Breast epithelium (tissue), 4 donors: ENCODE measurements at regions not wholly inside any gene's neighbourhood (a gene's known extent, or its start where the extent isn't known, plus 50 kb on each side); places are given as distances from the start of the nearest gene placed in this dataset.

Experiments used
- DNase-seq, 2 donors: peaks; one replicate each; pipeline ENCODE4 v3.0.0-alpha.2; 2019; ENCODE audit warnings: low spot score in 2 of 2
- H3K27ac ChIP-seq, 2 donors: fragments of 200-600 bp; sonication (generic) in 1 of 2; one replicate each; pipeline ENCODE4 v1.5.1; 2016 to 2019; ENCODE audit warnings: mild to moderate bottlenecking in 1 of 2
- H3K27me3 ChIP-seq, 2 donors: fragments of 200-600 bp; sonication (generic) in 1 of 2; one replicate each; pipeline versions ENCODE4 v1.5.1 to v1.6.0; 2017 to 2019; ENCODE audit warnings: control low read depth in 1 of 2, mild to moderate bottlenecking in 1 of 2
- H3K36me3 ChIP-seq: fragments of 200-600 bp; one replicate; pipeline ENCODE4 v1.5.1; 2019
- H3K4me1 ChIP-seq, 2 donors: fragments of 200-600 bp; sonication (generic); one replicate each; pipeline ENCODE4 v1.5.1; 2016 to 2019; ENCODE audit warnings: control low read depth in 1 of 2
- H3K4me3 ChIP-seq, 3 donors: fragments of 200-600 bp; sonication (generic); 1 replicate in 2 of 3; 2 replicates in 1 of 3; pipeline ENCODE4 v1.5.1; 2016 to 2019; ENCODE audit warnings: mild to moderate bottlenecking in 3 of 3, moderate library complexity in 2 of 3
- H3K9me3 ChIP-seq, 2 donors: fragments of 200-600 bp; sonication (generic) in 1 of 2; one replicate each; pipeline ENCODE4 v1.5.1; 2016 to 2019; ENCODE audit warnings: control low read depth in 1 of 2
- POLR2A ChIP-seq: fragments of 450-650 bp; IDR thresholded peaks from one replicate; pipeline ENCODE4 v1.6.1; 2016; ENCODE audit warnings: antibody characterized with exemption, mild to moderate bottlenecking, moderate library complexity
- POLR2AphosphoS5 ChIP-seq, 3 donors: sonication (generic); formaldehyde crosslinking; IDR thresholded peaks; one replicate each; pipeline ENCODE4 v1.6.1; 2017; ENCODE audit warnings: antibody characterized with exemption in 3 of 3
- intact Hi-C: fragments of 100-400 bp; cut with DNase I; formaldehyde crosslinking; loops from one replicate; pipeline ENCODE4 v1.15.1; 2023; ENCODE audit warnings: low total_unique reads
- TF ChIP-seq, protein P1 (sequence below), 3 donors: fragments of 450-650 bp; IDR thresholded peaks; one replicate each; pipeline ENCODE4 v1.5.1; 2016 to 2017; ENCODE audit warnings: antibody characterized with exemption in 3 of 3, mild to moderate bottlenecking in 3 of 3, moderate library complexity in 3 of 3

- TF ChIP-seq, protein P1, sequence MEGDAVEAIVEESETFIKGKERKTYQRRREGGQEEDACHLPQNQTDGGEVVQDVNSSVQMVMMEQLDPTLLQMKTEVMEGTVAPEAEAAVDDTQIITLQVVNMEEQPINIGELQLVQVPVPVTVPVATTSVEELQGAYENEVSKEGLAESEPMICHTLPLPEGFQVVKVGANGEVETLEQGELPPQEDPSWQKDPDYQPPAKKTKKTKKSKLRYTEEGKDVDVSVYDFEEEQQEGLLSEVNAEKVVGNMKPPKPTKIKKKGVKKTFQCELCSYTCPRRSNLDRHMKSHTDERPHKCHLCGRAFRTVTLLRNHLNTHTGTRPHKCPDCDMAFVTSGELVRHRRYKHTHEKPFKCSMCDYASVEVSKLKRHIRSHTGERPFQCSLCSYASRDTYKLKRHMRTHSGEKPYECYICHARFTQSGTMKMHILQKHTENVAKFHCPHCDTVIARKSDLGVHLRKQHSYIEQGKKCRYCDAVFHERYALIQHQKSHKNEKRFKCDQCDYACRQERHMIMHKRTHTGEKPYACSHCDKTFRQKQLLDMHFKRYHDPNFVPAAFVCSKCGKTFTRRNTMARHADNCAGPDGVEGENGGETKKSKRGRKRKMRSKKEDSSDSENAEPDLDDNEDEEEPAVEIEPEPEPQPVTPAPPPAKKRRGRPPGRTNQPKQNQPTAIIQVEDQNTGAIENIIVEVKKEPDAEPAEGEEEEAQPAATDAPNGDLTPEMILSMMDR (IDR thresholded peaks at IDR 0.05), result no peak
- TF ChIP-seq POLR2AphosphoS5 (IDR thresholded peaks at IDR 0.05) (no peak), POLR2A (no peak)
- no peak for DNase-seq
- intact Hi-C loops, result no loop called here
- Histone ChIP-seq H3K9me3 (no peaks in the 10 kb centered on the region), H3K27me3 (no peaks in the 10 kb centered on the region), H3K4me1 (no peaks in the 10 kb centered on the region), H3K4me3 (no peak overlapping the region), H3K27ac (peak overlapping the region in 1 of 2 donors; percentile 13), H3K36me3 (no peaks in the 10 kb centered on the region)
Observed at GRCh38 chr21:35212393-35213127, 163.5 kb upstream of the RUNX1 start.

GRCh38 chr21:35211782-35212181 is 162.7 kb upstream of the RUNX1 start:
- no peak overlapping the region for H3K4me3 ChIP-seq
- TF ChIP-seq POLR2AphosphoS5 (IDR thresholded peaks at IDR 0.05) (no peak), POLR2A (no peak)
- TF ChIP-seq, protein P1 (IDR thresholded peaks at IDR 0.05), result no peak
- intact Hi-C loops, result no loop called here
- H3K36me3 ChIP-seq, result no peaks in the 10 kb centered on the region
- H3K27ac ChIP-seq, result no peak overlapping the region
- H3K27me3 ChIP-seq, result no peaks in the 10 kb centered on the region
- H3K9me3 ChIP-seq, result no peaks in the 10 kb centered on the region
- peaks cover 0 to 5% of the 10 kb centered on the region in 2 donors for H3K4me1 ChIP-seq
- no peak for DNase-seq

DNA sequence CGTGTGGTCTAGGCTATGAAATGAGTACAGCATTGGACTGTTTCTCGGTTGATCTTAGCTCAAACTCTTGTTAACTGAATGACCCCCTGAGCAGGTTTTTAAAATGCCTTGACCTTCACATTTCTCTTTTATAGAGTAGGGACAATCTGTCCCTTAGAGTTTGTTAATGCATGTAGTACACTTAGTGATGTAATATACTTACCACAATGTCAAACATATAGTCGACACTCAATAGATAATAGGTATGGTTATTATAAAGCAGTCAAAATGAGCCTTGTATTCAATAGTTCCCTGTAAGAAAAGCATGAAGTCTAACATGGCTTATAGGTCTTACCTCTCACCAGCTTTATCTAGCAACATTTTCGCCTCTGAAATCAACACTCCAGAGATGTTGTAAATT is 161.0 kb upstream of the RUNX1 start:
- H3K27me3 ChIP-seq, result no peaks in the 10 kb centered on the region
- H3K4me1 ChIP-seq, result peaks cover 0 to 5% of the 10 kb centered on the region in 2 donors
- intact Hi-C loops, result no loop called here
- no peaks in the 10 kb centered on the region for H3K9me3 ChIP-seq
- TF ChIP-seq POLR2AphosphoS5 (IDR thresholded peaks at IDR 0.05), result no peak
- TF ChIP-seq POLR2A, result no peak
- TF ChIP-seq, protein P1 (IDR thresholded peaks at IDR 0.05), result no peak
- no peak for DNase-seq
- no peak overlapping the region for H3K4me3 ChIP-seq
- H3K27ac ChIP-seq, result no peak overlapping the region
- no peaks in the 10 kb centered on the region for H3K36me3 ChIP-seq

DNA sequence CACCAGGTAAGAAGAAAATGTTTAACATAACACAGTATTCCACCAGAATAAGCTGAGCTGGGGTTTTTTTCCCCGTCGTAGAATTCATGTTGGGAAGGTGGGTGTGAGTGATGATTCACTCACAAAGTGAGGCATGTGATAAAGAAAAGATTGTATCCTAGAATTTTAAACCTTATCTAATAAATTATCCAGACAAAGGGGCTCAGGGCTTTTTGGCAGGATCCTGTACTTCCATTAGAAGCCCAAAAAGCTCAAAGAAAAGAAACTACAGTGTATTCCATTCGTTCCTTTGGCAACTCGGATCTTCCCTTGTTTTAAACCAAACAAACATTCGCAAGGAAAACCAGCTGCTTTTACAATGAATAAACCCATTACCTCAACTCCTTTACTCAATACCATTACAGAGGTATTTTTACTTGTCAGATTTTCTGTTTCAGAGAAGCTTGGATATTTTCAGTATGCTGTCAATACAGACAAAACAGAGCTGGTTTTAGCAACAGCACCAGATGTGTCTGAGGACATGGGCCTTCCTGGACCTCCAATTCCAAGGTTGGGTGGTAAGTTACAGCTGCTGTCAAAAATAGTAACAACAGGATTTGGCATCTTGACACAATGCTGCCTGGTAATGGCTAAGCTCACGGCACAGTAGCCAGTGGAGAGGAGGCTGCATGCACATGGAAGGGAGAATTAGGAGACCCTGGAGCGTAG is 159.9 kb upstream of the RUNX1 start:
- H3K4me1 ChIP-seq, result peaks cover 0 to 5% of the 10 kb centered on the region in 2 donors
- DNase-seq, result no peak
- intact Hi-C loops, result no loop called here

More for the DNA sequence above, 159.9 kb upstream of the RUNX1 start:
- Histone ChIP-seq H3K27me3 (no peaks in the 10 kb centered on the region), H3K36me3 (no peaks in the 10 kb centered on the region), H3K27ac (peak overlapping the region; percentile 68 to 90), H3K4me3 (peak overlapping the region in 1 of 3 donors; percentile 14), H3K9me3 (no peaks in the 10 kb centered on the region)
- TF ChIP-seq POLR2AphosphoS5 (IDR thresholded peaks at IDR 0.05) (no peak), POLR2A (no peak)
- TF ChIP-seq, protein P1 (IDR thresholded peaks at IDR 0.05), result no peak
